Fibroblast of the aortic adventitia (primary cell): ENCODE measurements at regions not wholly inside any gene's neighbourhood (a gene's known extent, or its start where the extent isn't known, plus 50 kb on each side); places are given as distances from the start of the nearest gene placed in this dataset.

Experiments
- DNase-seq: peaks from one replicate; pipeline ENCODE4 v3.0.0-alpha.2; 2010; ENCODE audit warnings: low read depth
- H3K4me3 ChIP-seq: 2 replicates; pipeline ENCODE4 v1.5.1; 2011; ENCODE audit warnings: low read depth, mild to moderate bottlenecking, control low read depth, low read length, moderate library complexity
- CTCF ChIP-seq: IDR thresholded peaks from 2 replicates; pipeline ENCODE4 v1.5.1; 2011; ENCODE audit warnings: mild to moderate bottlenecking, low read length, control low read depth, inconsistent platforms; ENCODE audit not compliant: insufficient read depth

GRCh38 chr1:239843541-239843940 is 248.1 kb upstream of the FMN2 start:
- H3K4me3 ChIP-seq = no peak overlapping the region
- no peak for DNase-seq
- TF ChIP-seq CTCF = no peak

- no peak for TF ChIP-seq CTCF
- H3K4me3 ChIP-seq = no peak overlapping the region
- no peak for DNase-seq
These were observed 246.8 kb upstream of the FMN2 start for GRCh38 chr1:239844833-239845232.

- TF ChIP-seq CTCF = no peak
- no peak for DNase-seq
- no peak overlapping the region for H3K4me3 ChIP-seq
These were observed 236.8 kb upstream of the FMN2 start for GRCh38 chr1:239854922-239855321.

- no peak for DNase-seq
- H3K4me3 ChIP-seq = no peak overlapping the region
- no peak for TF ChIP-seq CTCF
These were observed 235.6 kb upstream of the FMN2 start for GRCh38 chr1:239856067-239856466.

- no peak overlapping the region for H3K4me3 ChIP-seq
- TF ChIP-seq CTCF = no peak
These were observed 234.8 kb upstream of the FMN2 start for GRCh38 chr1:239856924-239857323.

GRCh38 chr1:239858057-239858456 is 233.6 kb upstream of the FMN2 start:
- no peak overlapping the region for H3K4me3 ChIP-seq
- TF ChIP-seq CTCF = no peak
- no peak for DNase-seq

More at GRCh38 chr1:239856924-239857323, 234.8 kb upstream of the FMN2 start:
- no peak for DNase-seq

- no peak overlapping the region for H3K4me3 ChIP-seq
- DNase-seq = no peak
- TF ChIP-seq CTCF = no peak
These were observed 233.2 kb upstream of the FMN2 start for GRCh38 chr1:239858529-239858928.
